ENCODE measurements at regions not wholly inside any gene's neighbourhood (a gene's known extent, or its start where the extent isn't known, plus 50 kb on each side); places are given as distances from the start of the nearest gene placed in this dataset.

GRCh38 chr1:172900376-172900997 is 150.3 kb downstream of the TNFSF18 start:
- TF ChIP-seq TARDBP (IDR thresholded peaks at IDR 0.05), result no peak
- no peak for TF ChIP-seq SUZ12 (IDR thresholded peaks at IDR 0.05)
- TF ChIP-seq FOXA1 (IDR thresholded peaks at IDR 0.05), result no peak
- TF ChIP-seq SP1 (IDR thresholded peaks at IDR 0.05), result no peak
- no peak for TF ChIP-seq ZNF384 (IDR thresholded peaks at IDR 0.05)
- TF ChIP-seq FOXM1 (IDR thresholded peaks at IDR 0.05; ENCODE audit: borderline replicate concordance), result no peak
- no peak for TF ChIP-seq ELF4 (IDR thresholded peaks at IDR 0.05)

Measured in HEK293T (cell line).